GM18507 (cell line): ENCODE measurements at regions not wholly inside any gene's neighbourhood (a gene's known extent, or its start where the extent isn't known, plus 50 kb on each side); places are given as distances from the start of the nearest gene placed in this dataset.
"Not testable (repeated sequence)": the region's sequence is repeated elsewhere in the genome, so short reads cannot be mapped to it uniquely, and the experiment has no call there.

ENCODE experiments used
- DNase-seq: peaks from one replicate; pipeline ENCODE4 v3.0.0; 2011; ENCODE audit warnings: low read depth; ENCODE audit not compliant: insufficient read length; ENCODE audit errors: extremely low spot score
- FAIRE-seq: peaks from 2 replicates; lab custom pipeline; 2011; peaks lifted over from hg19 to GRCh38; lab: Jason Lieb, UNC

DNA sequence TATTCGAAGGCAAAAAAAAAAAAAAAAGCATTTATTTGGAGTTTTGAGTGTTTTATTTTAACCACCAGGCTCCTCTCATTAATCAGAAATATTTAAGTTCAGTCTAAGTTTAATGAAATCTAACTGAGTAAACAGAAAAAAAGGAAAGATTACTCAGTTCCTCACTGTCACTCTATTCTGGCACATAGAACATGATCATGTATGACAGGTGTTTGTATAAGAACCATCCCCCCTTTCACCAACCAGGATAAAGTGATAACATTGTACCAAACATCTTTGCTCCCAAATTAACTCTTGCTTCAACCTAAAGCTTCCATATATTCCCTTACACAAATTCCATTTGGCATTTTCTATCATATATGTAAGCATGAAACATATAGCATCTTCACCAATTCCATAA is 176.2 kb upstream of the HSF2 start:
- FAIRE-seq: no peak

DNA sequence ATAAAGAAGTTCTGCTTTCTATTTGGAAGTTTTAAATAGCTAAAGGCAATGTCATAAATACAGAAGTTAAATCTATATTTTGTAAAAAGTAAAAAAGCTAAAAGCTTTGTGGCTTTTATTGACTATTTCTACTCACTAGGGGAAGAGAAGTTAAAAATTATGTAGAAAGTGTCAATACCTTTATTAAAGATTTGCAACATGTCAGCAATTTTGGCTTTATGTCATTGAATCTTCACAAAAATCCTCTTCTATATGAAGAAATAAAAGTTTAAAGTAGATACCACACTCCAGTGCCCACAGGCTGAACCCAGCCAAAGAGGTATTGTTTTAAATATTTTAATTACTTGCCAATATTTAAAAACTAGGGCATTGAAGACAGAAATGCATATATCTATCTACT is 160.6 kb upstream of the HSF2 start:
- no peak for DNase-seq
- FAIRE-seq: no peak

More for the DNA sequence above, 176.2 kb upstream of the HSF2 start:
- no peak for DNase-seq

DNA sequence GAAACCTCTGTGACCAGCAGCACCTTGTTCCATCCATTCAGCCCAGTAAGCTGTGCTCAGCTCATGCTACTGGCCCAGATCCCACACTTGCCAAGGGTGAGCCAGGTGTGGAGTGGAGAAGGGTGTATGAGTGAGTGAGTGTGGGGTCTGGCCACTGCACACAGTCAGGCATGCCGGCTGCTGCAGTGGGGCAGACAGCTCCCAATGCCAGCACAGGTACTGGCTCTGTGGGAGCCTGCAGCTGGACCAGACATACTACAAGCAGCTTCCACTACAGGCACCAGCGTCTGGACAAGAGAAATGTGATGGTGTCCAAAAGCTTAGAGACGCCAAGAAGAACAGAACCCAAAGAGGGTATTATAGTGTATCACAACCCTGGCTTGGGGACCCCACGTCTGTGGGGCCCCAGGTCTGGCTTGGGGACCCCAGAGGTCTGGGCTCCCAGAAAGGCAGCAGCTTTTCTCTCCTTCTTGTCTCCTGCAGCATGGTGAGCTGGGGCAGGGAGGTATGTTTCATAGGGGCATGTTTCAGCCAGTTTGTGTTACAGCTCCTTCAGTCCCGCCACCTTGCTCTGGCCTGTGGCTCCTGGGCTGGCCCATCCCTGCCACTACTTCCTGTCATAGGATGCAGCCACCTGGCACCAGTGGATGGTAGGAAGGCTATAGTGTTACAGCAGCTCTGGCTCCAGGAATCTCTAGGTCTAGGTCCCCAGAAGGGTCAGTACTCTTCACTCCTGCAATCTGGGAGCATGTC is 152.4 kb upstream of the HSF2 start:
- no peak for FAIRE-seq
- DNase-seq: no peak

DNA sequence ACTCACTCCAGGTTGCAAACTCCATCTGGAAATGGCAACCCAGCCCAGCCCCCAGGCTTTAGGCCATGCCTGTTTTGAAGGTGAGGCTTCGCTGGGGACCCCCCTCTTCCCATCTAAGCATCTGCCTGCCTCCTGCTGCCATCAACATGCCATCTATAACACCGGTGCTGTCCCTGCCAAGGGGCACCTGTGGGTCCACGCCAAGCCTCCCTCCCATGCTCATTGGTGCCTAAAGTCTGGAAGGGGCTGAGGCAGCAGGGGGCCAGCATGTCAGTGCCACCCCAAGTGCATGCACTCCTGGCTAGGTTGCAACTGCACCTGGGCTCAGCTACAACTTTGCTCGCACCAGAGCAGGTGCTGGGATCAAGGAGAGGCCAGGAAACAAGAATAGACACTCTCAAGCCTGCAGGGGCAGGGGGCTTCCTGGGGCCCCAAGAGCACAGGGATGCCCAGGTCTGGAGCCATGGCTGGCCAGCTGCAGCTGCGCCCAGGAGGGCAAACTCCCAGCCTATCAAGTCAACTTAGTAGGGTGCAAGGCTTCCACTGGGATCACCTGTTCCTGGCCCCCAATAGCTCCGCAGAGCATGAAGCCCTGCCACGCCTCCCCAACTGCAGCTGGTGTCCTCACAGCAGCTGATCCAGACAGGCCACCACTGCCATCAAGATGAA is 151.3 kb upstream of the HSF2 start:
- DNase-seq: no peak
- no peak for FAIRE-seq

DNA sequence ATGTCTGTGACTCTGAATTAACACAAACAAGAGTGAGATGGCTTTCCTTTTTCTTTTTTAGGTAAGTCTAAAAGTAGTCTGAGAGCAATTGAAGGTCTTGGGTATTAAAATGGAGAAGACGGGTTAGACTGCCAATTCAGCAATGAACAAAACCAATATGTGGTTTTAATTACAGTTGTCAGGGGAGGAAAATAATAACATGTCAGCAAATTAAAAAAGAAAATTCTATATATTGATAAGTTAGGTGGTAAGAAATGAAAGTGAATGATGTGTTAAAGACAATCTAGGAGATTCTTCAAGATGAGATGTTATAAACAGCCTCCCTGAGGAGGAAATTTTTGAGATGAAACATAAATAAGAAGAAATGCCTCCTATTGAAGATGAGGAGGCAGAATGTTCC is 150.6 kb upstream of the HSF2 start:
- FAIRE-seq (no peak), DNase-seq (no peak)

DNA sequence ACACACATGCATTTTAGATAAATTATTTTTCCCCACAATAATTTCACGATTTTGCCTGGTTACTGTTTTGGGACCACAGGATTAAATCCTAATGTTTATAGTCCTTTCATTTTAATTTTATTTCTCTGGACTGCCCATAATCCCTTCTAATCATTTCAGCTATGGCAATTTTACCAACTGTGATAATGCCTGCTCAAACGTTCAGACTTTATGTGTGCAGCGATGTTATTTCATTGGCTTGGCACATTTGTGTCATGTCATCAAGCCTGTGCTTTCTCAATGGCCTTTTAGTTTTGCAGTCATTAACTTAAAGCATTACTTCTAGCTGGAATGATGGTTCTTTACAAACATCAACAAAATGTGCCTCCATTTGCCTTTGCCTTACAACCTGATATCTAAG is 140.6 kb upstream of the HSF2 start:
- FAIRE-seq: no peak
- no peak for DNase-seq

DNA sequence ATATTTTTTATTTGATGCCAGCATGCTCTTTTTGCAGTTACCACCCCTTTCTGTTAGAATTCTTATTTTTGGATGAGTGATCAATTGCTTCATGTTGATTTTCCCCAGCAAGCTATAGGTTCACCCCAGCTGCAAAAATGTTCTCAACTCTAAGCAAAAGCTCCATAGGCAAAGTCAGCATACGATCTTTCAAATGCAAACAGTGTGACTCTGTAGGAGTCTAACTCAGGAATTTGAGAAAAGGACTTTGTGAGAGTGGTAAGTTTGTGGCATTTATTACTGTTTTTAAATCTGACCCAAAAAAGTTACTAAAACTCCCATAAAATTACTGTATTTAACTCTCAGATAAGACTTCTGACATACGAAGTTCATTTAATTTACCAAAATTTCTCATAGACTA is 134.9 kb upstream of the HSF2 start:
- FAIRE-seq: no peak
- no peak for DNase-seq

DNA sequence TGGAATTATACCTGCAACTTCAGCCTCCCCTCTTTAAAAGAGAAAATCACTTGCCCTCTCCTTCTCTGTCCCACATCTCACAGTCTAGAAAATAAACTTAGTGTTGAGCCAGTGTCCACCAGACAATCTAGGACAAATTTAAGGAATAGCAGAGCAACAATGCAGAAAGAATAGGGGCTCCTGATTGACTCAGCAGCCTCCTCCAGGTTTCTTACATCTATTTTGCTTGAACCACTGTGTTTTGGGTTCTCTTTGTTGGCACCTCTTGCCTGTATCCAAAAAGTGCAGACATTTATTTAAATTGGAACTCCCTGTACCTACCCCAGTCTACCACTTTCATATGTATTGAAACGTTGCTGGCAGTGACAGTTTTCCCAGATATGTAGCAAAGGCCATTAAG is 133.7 kb upstream of the HSF2 start:
- DNase-seq: no peak
- no peak for FAIRE-seq

DNA sequence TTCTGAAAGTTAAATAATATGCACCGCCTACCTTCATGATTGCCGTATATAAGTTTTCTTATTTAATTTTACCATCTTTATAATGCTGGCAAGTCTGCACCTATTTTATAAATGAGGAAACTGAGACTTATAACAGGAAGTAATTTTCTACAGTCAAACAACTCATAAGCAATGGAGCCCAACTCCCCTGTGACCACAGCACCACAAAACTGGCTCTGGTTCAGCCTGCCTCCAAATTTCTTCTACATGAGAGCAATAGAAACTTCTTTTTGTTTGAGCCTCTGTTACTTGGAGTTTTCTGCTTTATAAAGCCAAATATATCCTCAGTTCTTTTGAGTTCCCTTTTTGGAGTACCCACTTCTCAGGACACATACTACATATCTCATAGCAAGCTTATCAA is 131.1 kb upstream of the HSF2 start:
- FAIRE-seq (no peak), DNase-seq (no peak)

DNA sequence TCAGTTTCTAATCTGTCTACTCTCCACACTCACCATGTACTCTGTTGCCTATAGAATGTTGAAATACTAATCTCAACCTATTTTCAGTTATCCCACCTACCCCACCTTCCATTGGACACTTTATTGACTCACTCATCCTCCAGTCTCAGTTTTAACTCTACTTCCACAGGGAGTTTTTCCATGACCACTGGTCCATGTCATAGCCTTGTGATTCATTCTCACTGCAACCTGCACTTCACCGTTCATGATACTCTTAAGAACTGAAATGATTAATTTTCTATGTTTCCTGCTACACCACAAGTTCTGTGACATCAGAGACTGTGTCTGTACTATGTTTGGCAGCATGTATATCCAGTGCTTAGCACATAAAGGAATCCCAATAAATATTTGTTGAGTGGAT is 122.8 kb upstream of the HSF2 start:
- no peak for DNase-seq

DNA sequence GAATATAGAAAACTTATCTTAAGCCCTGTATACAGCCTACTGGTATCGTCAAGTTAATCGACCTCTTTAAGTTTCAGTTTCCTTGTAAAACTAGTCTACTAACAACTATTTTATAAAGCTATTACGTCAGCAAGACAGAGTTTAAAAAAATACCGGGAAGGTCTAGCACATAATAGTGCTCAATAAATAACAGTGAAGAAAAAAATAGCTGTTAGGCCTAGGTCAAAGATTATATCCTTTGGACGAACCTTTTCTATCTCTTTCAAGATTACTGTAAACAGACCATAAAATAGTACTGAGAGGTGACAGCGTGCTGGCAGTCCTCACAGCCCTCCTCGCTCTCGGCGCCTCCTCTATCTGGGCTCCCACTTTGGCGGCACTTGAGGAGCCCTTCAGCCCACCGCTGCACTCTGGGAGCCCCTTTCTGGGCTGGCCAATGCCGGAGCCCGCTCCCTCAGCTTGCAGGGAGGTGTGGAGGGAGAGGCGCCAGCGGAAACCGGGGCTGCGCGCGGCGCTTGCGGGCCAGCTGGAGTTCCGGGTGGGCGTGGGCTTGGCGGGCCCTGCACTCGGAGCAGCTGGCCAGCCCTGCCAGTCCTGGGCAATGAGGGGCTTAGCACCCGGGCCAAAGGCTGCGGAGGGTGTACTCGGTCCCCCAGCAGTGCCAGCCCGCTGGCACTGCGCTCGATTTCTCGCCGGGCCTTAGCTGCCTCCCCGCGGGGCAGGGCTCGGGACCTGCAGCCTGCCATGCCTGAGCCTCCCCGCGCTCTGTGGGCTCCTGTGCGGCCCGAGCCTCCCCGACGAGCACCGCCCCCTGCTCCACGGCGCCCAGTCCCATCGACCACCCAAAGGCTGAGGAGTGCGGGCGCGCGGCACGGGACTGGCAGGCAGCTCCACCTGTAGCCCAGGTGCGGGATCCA is 119.1 kb upstream of the HSF2 start:
- not testable (repeated sequence) for DNase-seq, FAIRE-seq

More for the DNA sequence above, 122.8 kb upstream of the HSF2 start:
- no peak for FAIRE-seq

DNA sequence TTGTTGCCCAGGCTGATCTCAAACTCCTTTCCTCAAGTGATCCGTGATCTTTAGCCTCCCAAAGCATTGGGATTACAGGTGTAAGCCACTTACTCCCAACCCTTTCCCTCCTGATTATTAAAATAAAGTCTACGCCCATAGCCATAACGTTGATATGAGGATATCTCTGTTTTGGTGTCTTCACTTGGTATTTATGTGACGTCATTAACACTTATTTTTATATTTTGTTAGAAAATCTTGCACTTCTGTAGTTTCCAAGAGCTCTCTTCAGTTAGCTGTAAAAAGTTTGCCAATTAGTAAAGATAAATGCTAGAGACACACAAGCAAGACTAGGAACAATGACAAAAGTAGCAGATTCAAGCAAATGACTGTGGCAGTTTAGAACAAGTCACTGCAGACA is 115.6 kb upstream of the HSF2 start:
- FAIRE-seq (no peak), DNase-seq (no peak)

DNA sequence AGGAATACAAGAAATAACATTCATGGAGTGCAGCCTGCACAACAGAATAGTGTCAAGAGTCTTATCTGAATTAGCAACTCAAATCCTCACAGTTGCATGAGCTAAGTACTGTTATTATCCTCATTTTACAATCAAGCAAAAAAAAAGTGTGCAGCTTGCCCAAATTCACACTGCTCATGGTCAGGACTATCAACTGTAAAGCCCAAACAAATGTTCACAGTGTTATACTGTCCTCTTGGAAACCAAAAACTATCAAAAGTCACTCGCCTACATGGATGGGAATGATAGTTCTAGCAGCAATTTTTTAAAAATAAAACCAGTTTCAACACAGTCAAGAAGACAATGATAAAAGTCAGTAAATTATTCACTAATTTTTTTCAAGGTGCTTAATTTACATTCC is 114.6 kb upstream of the HSF2 start:
- FAIRE-seq (no peak), DNase-seq (no peak)

DNA sequence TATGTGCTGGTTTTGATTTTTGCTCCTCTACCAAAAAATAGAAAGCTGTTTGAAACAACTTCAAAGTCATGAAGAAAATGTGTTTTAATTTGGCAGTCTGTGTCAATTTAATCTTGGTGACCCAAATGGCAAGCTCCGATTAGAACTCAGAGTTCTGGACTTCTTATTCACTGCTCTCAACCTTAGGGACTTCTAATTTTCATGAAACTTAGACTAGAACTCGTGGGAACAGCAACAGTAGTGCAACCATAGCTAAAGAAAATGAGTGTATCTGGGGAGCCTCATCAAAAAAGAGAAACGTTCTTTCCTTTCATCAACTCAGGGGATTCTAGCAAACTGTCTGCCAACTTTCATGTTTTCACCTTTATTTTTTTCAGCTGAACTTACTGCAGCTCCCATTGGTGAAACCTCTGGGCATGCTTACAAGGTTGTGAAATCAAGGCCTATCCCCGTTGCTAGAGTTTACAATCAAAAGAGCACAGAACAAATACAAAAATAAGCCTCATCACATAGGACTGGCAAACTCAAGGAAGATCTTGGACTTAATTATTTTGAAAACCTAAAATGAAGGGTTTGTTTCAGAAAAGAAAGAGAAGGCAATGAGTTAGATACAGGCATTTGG is 114.0 kb upstream of the HSF2 start:
- FAIRE-seq: no peak
- DNase-seq: no peak

DNA sequence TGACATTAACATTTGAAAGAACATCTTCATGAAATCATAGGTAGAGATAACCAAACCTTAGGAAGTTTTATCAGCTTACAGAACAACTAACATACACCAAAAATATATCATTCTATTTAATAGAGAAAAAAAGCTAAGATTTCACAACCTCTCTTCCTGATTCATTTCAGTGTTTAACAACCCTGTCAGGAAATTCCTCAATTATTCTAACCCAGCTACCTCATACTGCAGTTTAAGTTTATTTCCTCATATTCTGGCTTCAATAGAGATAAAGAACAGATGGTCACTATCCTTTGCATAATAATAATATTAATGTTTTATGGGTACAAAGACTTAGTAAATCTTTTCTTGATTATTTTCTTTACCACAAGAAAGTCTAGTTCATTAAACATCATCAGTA is 112.9 kb upstream of the HSF2 start:
- FAIRE-seq: no peak
- no peak for DNase-seq

DNA sequence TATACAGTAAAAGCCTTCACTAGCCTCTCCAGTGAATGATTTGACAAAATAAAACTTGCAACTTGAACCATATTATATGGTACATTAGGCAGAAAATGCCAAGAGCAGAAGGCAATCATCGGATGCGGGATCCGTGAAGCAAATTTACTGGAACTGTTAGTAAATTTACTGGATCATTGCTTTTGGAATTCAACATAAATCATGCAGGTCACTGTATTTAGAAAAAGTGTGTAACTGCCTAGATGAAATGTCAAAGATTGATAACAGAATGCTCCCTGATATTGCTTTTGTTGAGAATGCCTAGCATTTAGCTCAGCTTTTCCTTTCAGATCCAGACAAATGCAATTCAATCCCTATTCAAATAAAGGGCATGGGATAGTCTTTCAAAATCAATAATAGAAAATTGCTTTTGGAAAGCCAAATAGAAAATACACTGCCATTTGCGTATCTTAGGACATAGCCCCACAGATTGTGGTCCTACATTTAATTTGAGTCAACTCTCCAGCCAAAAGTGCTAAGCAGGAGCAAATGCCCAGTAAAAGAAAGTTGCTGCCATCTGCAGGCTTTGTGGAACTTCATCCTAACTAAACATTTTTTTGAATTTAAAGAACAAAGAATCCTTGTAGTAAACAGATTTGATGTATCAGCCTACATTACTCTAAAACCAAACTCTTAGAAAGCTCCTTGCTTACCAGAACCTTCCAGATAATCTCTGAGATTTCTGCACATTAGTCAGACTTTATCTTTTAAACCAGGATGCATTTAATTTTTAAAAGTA is 109.5 kb upstream of the HSF2 start:
- DNase-seq: no peak

DNA sequence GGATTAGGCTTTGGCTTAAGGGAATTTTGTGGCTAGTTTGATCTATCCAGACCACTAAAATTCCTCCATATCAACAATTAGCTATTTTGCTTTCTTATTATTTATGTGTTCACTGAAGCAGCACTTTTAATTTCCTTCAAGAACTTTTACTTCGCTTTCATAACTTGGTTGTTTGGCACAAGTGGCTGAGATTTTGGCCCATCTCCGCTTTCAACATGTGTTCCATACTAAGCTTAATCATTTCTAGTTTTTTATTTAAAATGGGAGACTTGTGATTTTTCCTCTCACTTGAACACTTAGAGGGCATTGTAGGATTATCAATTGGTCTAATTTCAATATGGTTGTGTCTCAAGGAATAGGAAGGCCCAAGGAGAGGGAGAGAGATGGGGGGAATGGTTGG is 102.4 kb upstream of the HSF2 start:
- no peak for FAIRE-seq
- DNase-seq: no peak

More for the DNA sequence above, 109.5 kb upstream of the HSF2 start:
- FAIRE-seq: no peak

DNA sequence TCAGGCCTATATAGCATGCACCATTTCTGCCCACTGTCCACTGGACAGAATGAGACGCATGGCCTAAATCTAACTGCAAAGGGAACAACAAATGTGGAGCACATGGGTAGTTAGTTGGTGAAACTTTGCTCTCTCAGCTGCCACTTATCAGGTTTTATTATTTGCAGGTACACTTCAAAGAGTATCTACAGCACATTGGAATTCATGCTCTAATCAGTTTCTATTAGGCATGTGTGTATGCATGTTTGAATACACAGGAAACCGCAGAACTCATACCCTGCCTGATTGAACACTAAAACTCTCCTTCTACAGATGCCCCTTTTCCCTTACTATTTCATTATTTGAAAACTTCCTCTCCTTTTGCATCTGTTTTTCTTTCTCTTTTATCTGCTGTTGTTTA is 97.4 kb upstream of the HSF2 start:
- DNase-seq: no peak
- no peak for FAIRE-seq

DNA sequence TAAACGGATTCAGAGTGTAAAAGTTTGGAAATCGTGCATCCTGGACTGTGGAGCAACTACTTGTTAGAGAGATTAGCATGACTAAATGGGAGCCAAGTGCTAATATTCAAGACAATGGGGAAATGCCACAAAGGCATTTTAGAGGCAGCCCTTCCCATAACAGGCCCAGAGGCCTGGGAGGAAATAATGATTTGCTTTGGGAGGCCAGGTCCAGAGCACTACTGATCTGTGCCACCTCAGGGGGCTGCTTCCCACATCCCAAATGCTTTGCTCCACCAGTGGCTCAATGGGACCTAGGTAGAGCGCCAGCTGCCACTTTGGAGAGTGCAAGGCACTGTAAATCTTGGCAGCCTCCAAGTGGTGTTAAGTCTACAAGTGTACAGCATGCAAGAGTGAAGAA is 91.9 kb upstream of the HSF2 start:
- FAIRE-seq: no peak
- no peak for DNase-seq
